DND-41 (cell line): ENCODE measurements at regions not wholly inside any gene's neighbourhood (a gene's known extent, or its start where the extent isn't known, plus 50 kb on each side); places are given as distances from the start of the nearest gene placed in this dataset.
A peak's percentile ranks its signal among the peaks of the same experiment; 100 is the strongest.

Experiments used
- ATAC-seq: fragments of 200-7000 bp; cut with Tn5 transposase; 3 replicates; pipeline ENCODE4 v1.9.1; 2021; ENCODE audit warnings: low read depth; ENCODE audit not compliant: insufficient read depth
- DNase-seq: peaks from one replicate; pipeline ENCODE4 v3.0.0-alpha.2; 2020
- H2AFZ ChIP-seq: 2 replicates; pipeline ENCODE4 v1.6.0; 2012; ENCODE audit warnings: low read depth, low read length
- H3K27ac ChIP-seq: 2 replicates; pipeline ENCODE4 v1.5.1; 2012; ENCODE audit warnings: low read length, inconsistent platforms
- H3K27me3 ChIP-seq: fragments of 200-600 bp; sonication (generic); 2 replicates; pipeline ENCODE4 v1.6.0; 2012; ENCODE audit warnings: low read length, mild to moderate bottlenecking, inconsistent platforms; ENCODE audit not compliant: insufficient read depth, poor library complexity
- H3K36me3 ChIP-seq: 2 replicates; pipeline ENCODE4 v1.5.1; 2012; ENCODE audit warnings: low read length, inconsistent platforms; ENCODE audit not compliant: insufficient read depth
- H3K4me1 ChIP-seq: 2 replicates; pipeline ENCODE4 v1.5.1; 2012; ENCODE audit warnings: mild to moderate bottlenecking, low read length; ENCODE audit not compliant: insufficient read depth
- H3K4me2 ChIP-seq: 2 replicates; pipeline ENCODE4 v1.6.0; 2012; ENCODE audit warnings: mild to moderate bottlenecking, moderate library complexity, low read length, inconsistent platforms; ENCODE audit not compliant: insufficient read depth
- H3K4me3 ChIP-seq, 2 experiments: fragments of 200-600 bp in 1 of 2; shearing (Covaris generic) in 1 of 2; 2 replicates each; pipeline ENCODE4 v1.5.1; 2012 to 2016; ENCODE audit warnings: inconsistent platforms in 2 of 2, low read length in 2 of 2, mild to moderate bottlenecking in 2 of 2, low read depth in 1 of 2, moderate library complexity in 1 of 2
- H3K79me2 ChIP-seq: 2 replicates; pipeline ENCODE4 v1.6.0; 2012; ENCODE audit warnings: low read length, inconsistent platforms; ENCODE audit not compliant: insufficient read depth
- H3K9ac ChIP-seq: 2 replicates; pipeline ENCODE4 v1.6.0; 2012; ENCODE audit warnings: low read depth, mild to moderate bottlenecking, inconsistent platforms, low read length, moderate library complexity
- H3K9me3 ChIP-seq: 2 replicates; pipeline ENCODE4 v1.5.1; 2012; ENCODE audit warnings: low read length, moderate library complexity, mild to moderate bottlenecking, inconsistent platforms; ENCODE audit not compliant: insufficient read depth, severe bottlenecking
- H4K20me1 ChIP-seq: 2 replicates; pipeline ENCODE4 v1.6.0; 2012; ENCODE audit warnings: low read length; ENCODE audit not compliant: insufficient read depth
- EZH2 ChIP-seq: IDR thresholded peaks from 3 replicates; pipeline ENCODE4 v1.6.1; 2012; ENCODE audit warnings: borderline replicate concordance, low read depth, mild to moderate bottlenecking, moderate library complexity, low read length, inconsistent platforms; ENCODE audit not compliant: severe bottlenecking
- TF ChIP-seq, protein P1 (sequence below): IDR thresholded peaks from 2 replicates; pipeline ENCODE4 v1.5.1; 2012; ENCODE audit warnings: borderline replicate concordance, low read length, moderate library complexity, mild to moderate bottlenecking; ENCODE audit not compliant: poor library complexity, severe bottlenecking; ENCODE audit errors: extremely low read depth

GRCh38 chr16:74031551-74031950 lies 265.1 kb upstream of the PSMD7 start:
- TF ChIP-seq, protein P1, sequence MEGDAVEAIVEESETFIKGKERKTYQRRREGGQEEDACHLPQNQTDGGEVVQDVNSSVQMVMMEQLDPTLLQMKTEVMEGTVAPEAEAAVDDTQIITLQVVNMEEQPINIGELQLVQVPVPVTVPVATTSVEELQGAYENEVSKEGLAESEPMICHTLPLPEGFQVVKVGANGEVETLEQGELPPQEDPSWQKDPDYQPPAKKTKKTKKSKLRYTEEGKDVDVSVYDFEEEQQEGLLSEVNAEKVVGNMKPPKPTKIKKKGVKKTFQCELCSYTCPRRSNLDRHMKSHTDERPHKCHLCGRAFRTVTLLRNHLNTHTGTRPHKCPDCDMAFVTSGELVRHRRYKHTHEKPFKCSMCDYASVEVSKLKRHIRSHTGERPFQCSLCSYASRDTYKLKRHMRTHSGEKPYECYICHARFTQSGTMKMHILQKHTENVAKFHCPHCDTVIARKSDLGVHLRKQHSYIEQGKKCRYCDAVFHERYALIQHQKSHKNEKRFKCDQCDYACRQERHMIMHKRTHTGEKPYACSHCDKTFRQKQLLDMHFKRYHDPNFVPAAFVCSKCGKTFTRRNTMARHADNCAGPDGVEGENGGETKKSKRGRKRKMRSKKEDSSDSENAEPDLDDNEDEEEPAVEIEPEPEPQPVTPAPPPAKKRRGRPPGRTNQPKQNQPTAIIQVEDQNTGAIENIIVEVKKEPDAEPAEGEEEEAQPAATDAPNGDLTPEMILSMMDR, result no peak
- no peak for TF ChIP-seq EZH2
- DNase-seq (no peak), ATAC-seq (no peak)
- no peaks in the 10 kb centered on the region for H3K9me3 ChIP-seq
- no peak overlapping the region for H3K4me3 ChIP-seq
- peaks cover 24% of the 10 kb centered on the region for H3K4me1 ChIP-seq
- H3K9ac ChIP-seq, result no peak overlapping the region
- no peaks in the 10 kb centered on the region for H3K79me2 ChIP-seq
- H3K27me3 ChIP-seq, result no peaks in the 10 kb centered on the region
- no peak overlapping the region for H3K27ac ChIP-seq
- no peaks in the 10 kb centered on the region for H3K36me3 ChIP-seq
- no peaks in the 10 kb centered on the region for H4K20me1 ChIP-seq
- H2AFZ ChIP-seq, result 0 out of 2 replicates have a peak overlapping the region, but pooled peaks have one; percentile 8
- H3K4me2 ChIP-seq, result no peak overlapping the region

- TF ChIP-seq, protein P1, result no peak
- TF ChIP-seq EZH2, result no peak
- peaks cover 23% of the 10 kb centered on the region for H3K4me1 ChIP-seq
- no peak for ATAC-seq
- H3K4me3 ChIP-seq, result no peak overlapping the region
- no peaks in the 10 kb centered on the region for H3K36me3 ChIP-seq
- H3K9ac ChIP-seq, result no peak overlapping the region
- no peaks in the 10 kb centered on the region for H3K9me3 ChIP-seq
- H3K79me2 ChIP-seq, result no peaks in the 10 kb centered on the region
- no peak overlapping the region; the same call in 1 of the 2 replicates for H3K27ac ChIP-seq
- H4K20me1 ChIP-seq, result no peaks in the 10 kb centered on the region
- no peak for DNase-seq
- H2AFZ ChIP-seq, result no peak overlapping the region
- no peaks in the 10 kb centered on the region for H3K27me3 ChIP-seq
- no peak overlapping the region for H3K4me2 ChIP-seq
Observed at GRCh38 chr16:74030000-74030706, 266.5 kb upstream of the PSMD7 start.

DNA sequence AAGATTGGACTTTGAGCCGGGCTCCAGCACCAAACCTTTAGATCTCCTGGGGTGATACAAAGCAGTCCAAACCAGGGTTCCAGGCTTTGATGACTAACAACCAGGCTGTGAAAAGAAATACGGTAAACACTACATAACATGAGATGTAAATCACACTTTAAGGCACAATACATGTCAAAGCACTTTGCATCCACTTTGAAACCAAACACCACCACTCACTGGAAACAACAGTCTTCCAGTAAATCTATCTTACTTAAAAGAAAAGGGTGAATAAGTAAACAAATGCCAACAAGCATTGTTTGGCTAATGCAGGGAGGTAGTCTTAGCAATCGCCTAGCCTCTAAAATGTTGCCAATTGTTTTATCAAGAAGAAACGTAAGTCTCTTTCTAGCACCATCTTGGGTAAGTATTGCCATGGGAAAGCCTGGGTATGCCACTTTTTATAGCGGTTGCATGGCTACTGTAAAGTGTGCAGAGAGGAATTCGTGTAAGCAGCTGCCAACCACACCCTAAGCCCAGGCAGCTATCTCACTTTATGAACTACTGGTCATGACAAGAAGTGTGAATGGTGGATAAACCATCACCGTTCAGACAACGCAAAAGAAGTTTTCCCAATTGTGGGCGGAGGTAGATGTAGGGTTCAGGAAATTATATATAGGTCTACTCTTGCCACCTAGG lies 267.4 kb upstream of the PSMD7 start:
- peaks cover 30% of the 10 kb centered on the region for H3K4me1 ChIP-seq
- H3K27ac ChIP-seq, result no peak overlapping the region
- DNase-seq (no peak), ATAC-seq (no peak)
- H3K9me3 ChIP-seq, result no peaks in the 10 kb centered on the region
- H3K4me2 ChIP-seq, result no peak overlapping the region
- no peaks in the 10 kb centered on the region for H3K27me3 ChIP-seq
- H3K36me3 ChIP-seq, result no peaks in the 10 kb centered on the region
- H3K4me3 ChIP-seq, result no peak overlapping the region
- TF ChIP-seq, protein P1, result no peak
- no peak for TF ChIP-seq EZH2
- no peak overlapping the region for H3K9ac ChIP-seq
- H4K20me1 ChIP-seq, result no peaks in the 10 kb centered on the region
- H3K79me2 ChIP-seq, result no peaks in the 10 kb centered on the region
- H2AFZ ChIP-seq, result no peak overlapping the region; the same call in 1 of the 2 replicates
